Tibial nerve (tissue), 3 donors: ENCODE measurements at regions not wholly inside any gene's neighbourhood (a gene's known extent, or its start where the extent isn't known, plus 50 kb on each side); places are given as distances from the start of the nearest gene placed in this dataset.

Experiments used
- CTCF ChIP-seq, 5 experiments: fragments of 200-600 bp in 3 of 5; fragments of 450-650 bp in 2 of 5; sonication (generic) in 3 of 5; IDR thresholded peaks; one replicate each; pipeline ENCODE4 v1.5.1; 2016 to 2019; ENCODE audit warnings: antibody characterized with exemption in 5 of 5, mild to moderate bottlenecking in 3 of 5, moderate library complexity in 2 of 5
- POLR2A ChIP-seq, 2 donors: fragments of 450-650 bp; IDR thresholded peaks; one replicate each; pipeline ENCODE4 v1.6.1; 2017; ENCODE audit warnings: antibody characterized with exemption in 2 of 2, mild to moderate bottlenecking in 2 of 2, moderate library complexity in 2 of 2

- TF ChIP-seq CTCF (IDR thresholded peaks at IDR 0.05) (no peak), POLR2A (IDR thresholded peaks at IDR 0.05) (no peak)
Observed at GRCh38 chr2:185645529-185645928, 93.1 kb upstream of the FSIP2 start.
